ENCODE measurements at regions not wholly inside any gene's neighbourhood (a gene's known extent, or its start where the extent isn't known, plus 50 kb on each side); places are given as distances from the start of the nearest gene placed in this dataset.
"Not testable (repeated sequence)": the region's sequence is repeated elsewhere in the genome, so short reads cannot be mapped to it uniquely, and the experiment has no call there.

- intact Hi-C loops (cut with DNase I): no loop called here
- no peak for DNase-seq
- no peak for ATAC-seq (ENCODE audit: poor library complexity)
These were observed 115.4 kb upstream of the NDST4 start for GRCh38 chr4:115228851-115229250.

DNA sequence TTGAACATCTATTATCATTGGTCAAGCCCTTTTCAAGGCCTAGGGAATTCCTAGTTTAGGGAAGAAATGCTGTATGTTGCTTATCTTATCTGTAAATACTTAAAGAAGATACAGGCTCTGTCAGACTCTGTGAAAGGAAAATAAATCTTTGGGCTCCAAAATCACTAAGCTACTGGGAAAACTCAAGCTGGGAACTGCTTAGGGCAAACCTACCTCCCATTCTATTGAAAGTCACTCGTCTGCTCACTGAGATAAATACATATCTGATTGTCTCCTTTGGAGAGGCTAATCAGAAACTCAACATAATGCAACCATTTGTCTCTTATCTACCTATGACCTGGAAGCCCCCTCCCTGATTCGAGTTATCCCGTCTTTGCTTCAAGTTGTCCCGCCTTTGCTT, 108.6 kb upstream of the NDST4 start:
- ATAC-seq (ENCODE audit: poor library complexity): no peak
- DNase-seq: no peak
- intact Hi-C loops (cut with DNase I): no loop called here

- intact Hi-C loops (cut with DNase I): no loop called here
- DNase-seq (no peak), ATAC-seq (ENCODE audit: poor library complexity) (no peak)
These were observed 106.4 kb upstream of the NDST4 start for GRCh38 chr4:115219862-115220261.

DNA sequence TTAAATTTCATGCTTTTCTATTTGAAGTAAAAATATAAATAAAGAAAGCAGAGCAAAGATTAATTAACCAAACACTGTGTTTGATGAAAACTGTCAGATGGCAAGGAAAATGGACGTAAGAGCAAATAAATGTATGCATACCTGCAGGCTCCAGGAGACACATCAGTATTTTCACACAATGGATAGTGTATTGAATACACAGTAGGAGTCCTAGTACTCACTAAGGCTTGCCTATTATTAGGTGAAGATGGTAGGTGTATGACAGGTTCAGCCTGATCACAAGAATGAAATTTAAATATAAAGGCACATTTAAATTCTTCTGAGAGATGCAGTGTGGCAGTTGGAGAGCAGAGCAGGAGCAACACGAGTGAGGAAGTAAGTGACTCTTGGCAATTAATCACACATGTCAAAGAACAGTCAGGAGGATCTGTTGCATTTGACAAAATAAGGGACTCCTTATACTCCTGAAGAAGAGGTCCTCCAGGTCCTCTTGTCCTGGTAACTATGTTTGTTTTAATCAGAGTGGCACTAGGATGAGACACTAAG, 106.0 kb upstream of the NDST4 start:
- no peak for ATAC-seq (ENCODE audit: poor library complexity)
- DNase-seq: no peak
- intact Hi-C loops (cut with DNase I): no loop called here

- ATAC-seq (ENCODE audit: poor library complexity): no peak
These were observed 102.5 kb upstream of the NDST4 start for GRCh38 chr4:115215935-115216334.

DNA sequence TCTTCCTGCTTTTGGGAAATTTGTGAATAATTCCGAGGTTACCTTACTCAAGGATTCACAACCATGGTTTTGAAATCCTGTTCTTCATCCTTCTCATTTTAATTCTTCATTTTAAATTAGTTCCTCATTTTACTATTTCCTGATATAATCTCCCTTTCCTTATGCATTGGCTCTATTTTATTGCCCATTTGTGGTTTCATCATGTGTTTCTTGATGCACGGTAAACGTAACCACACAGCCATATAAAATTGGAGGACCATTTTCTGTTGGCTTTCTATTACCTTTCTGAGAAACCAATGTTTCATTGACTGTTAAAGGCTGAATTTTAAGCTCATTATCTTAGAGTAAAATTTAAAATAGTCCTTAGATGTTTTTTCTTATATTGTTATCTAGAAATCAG, 100.3 kb upstream of the NDST4 start:
- no peak for ATAC-seq (ENCODE audit: poor library complexity)
- no peak for DNase-seq
- intact Hi-C loops (cut with DNase I): no loop called here

More at GRCh38 chr4:115215935-115216334, 102.5 kb upstream of the NDST4 start:
- DNase-seq: no peak
- intact Hi-C loops (cut with DNase I): no loop called here

DNA sequence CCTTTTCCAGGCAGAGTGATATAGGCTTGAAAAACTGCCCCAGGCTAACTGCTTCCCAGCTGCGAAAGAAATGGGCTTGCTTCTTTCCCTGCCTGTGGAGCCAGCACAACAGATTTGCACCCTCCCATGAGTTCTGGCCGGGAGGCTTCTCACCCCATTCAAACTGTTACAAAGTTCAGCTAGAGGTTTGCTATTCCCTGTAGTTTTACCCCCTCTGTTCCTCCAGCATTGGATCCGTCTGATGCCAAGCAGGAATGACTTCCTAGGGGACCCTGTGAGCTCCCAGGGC, 87.6 kb upstream of the NDST4 start:
- ATAC-seq (ENCODE audit: poor library complexity) (no peak), DNase-seq (no peak)
- intact Hi-C loops (cut with DNase I): no loop called here

DNA sequence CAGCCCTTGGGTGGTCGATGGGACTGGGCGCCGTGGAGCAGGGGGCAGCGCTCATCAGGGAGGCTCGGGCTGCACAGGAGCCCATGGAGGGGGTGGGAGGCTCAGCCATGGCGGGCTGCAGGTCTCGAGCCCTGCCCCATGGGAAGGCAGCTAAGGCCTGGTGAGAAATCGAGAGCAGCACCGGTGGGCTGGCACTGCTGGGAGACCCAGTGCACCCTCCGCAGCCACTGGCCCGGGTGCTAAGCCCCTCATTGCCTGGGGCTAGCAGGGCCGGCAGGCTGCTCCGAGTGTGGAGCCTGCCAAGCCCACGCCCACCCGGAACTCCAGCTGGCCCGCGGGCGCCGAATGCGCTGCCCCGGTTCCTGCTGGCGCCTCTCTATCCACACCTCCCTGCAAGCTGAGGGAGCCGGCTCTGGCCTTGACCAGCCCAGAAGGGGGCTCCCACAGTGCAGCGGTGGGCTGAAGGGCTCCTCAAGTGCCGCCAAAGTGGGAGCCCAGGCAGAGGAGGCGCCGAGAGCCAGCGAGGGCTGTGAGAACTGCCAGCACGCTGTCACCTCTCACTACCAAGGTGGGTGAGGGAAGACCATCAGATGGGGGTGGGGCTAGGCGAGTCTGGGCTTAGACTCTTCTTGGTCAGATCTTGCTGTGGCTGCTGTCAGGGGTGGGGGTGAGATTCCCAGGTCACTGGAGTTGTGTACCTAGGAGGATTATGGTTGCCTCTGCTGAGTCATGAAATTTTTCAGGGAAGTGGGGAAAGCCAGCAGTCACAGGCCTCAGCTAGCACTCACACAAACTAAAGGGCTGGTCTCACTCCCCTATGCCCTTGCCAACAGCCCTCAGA, 87.0 kb upstream of the NDST4 start:
- intact Hi-C loops (cut with DNase I); ATAC-seq (ENCODE audit: poor library complexity): not testable (repeated sequence)
- peak; percentile 24 for DNase-seq

GRCh38 chr4:115194612-115195011, 81.2 kb upstream of the NDST4 start:
- ATAC-seq (ENCODE audit: poor library complexity); intact Hi-C loops (cut with DNase I); DNase-seq: not testable (repeated sequence)

DNA sequence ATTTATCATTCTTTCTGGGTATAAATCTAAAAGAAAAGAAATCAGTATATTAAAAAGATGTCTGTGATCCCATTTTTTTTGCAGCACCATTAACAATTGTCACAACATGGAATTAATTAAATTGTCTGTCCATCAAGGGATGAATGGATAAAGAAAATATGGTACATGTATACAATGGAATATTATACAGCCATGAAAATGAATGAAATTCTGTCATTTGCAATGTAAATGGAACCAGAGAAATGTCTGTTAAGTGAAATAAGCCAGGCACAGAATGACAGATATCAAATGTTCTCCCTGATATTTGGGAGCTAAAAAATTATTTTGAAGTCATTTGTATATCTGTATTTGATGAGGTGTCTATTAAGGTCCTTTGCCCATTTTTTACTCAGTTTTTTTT, 77.1 kb upstream of the NDST4 start:
- DNase-seq: no peak
- intact Hi-C loops (cut with DNase I): no loop called here
- ATAC-seq (ENCODE audit: poor library complexity): no peak

- intact Hi-C loops (cut with DNase I): no loop called here
- DNase-seq (no peak), ATAC-seq (ENCODE audit: poor library complexity) (no peak)
These were observed 73.7 kb upstream of the NDST4 start for GRCh38 chr4:115187136-115187535.

DNA sequence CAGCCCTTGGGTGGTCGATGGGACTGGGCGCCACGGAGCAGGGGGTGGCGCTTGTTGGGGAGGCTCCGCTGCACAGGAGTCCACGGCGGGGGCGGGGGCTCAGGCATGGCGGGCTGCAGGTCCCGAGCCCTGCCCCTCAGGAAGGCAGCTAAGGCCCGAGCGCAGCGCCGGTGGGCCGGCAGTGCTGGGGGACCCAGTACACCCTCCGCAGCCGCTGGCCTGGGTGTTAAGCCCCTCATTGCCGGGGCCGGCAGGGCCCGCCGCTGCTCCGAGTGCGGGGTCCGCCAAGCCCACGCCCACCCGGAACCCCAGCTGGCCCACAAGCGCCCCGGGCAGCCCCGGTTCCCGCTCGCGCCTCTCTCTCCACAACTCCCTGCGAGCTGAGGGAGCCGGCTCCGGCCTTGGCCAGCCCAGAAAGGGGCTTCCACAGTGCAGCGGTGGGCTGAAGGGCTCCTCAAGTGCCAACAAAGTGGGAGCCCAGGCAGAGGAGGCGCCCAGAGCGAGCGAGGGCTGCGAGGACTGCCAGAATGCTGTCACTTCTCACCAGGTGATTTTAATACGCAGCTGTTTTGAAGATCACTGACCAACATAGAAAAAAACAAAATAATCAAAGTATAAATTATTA, 66.1 kb upstream of the NDST4 start:
- DNase-seq: peak; percentile 24
- intact Hi-C loops (cut with DNase I): not testable (repeated sequence)

GRCh38 chr4:115178687-115179086, 65.3 kb upstream of the NDST4 start:
- ATAC-seq (ENCODE audit: poor library complexity); DNase-seq; intact Hi-C loops (cut with DNase I): not testable (repeated sequence)

More for the DNA sequence above, 66.1 kb upstream of the NDST4 start:
- not testable (repeated sequence) for ATAC-seq (ENCODE audit: poor library complexity)

DNA sequence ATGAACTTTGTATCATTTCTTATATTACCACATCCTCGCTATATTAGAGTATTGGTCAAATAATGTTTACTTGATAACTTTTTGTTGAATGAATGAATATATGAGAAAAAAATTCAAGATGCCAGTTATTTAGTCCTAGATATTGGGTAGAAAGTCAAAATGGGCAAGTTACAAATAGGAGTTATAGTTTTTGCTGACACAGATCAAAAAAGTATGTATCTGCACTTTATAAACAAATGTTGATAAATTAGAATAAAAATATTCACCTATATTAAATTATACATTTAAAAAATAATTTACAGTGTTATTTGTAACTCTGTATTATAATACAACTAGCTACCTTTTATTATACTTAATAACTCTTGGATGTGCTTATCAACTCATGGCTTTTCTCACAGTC, 57.8 kb upstream of the NDST4 start:
- ATAC-seq (ENCODE audit: poor library complexity) (no peak), DNase-seq (no peak)
- intact Hi-C loops (cut with DNase I): no loop called here

DNA sequence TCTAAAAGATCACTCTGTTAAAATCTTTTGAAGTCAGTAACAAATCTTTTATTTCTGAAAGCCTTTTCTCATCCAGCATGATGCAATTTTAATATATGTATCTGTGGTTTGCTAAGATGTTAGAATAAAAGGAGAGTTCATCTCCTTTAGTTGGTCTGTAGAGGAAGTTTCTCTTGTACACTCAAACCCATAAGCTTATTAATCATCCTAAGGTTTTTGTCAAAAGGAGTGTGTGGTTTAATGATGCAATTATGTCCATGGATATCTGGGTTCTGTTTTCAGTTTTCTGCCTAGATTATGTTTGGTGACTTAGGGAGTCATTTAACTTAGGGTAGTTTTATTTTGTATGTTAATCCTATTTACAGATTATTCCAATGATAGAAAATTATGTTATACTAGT, 52.1 kb upstream of the NDST4 start:
- ATAC-seq (ENCODE audit: poor library complexity): no peak
- DNase-seq: no peak
- intact Hi-C loops (cut with DNase I): no loop called here

Measured in Right ventricle myocardium superior (tissue), 1 donor.